GM21717 (cell line): ENCODE measurements at regions not wholly inside any gene's neighbourhood (a gene's known extent, or its start where the extent isn't known, plus 50 kb on each side); places are given as distances from the start of the nearest gene placed in this dataset.
"Not testable (repeated sequence)": the region's sequence is repeated elsewhere in the genome, so short reads cannot be mapped to it uniquely, and the experiment has no call there.

Source experiments
- ATAC-seq: cut with Tn5 transposase; IDR thresholded peaks from one replicate; pipeline ENCODE4 v1.9.1; 2021; ENCODE audit warnings: mild to moderate bottlenecking, moderate library complexity; ENCODE audit not compliant: unreplicated experiment

- no peak for ATAC-seq
Measured at GRCh38 chr10:25797888-25798429, 136.1 kb upstream of the MYO3A start.

GRCh38 chr10:25804505-25804904, 129.5 kb upstream of the MYO3A start:
- ATAC-seq = no peak

DNA sequence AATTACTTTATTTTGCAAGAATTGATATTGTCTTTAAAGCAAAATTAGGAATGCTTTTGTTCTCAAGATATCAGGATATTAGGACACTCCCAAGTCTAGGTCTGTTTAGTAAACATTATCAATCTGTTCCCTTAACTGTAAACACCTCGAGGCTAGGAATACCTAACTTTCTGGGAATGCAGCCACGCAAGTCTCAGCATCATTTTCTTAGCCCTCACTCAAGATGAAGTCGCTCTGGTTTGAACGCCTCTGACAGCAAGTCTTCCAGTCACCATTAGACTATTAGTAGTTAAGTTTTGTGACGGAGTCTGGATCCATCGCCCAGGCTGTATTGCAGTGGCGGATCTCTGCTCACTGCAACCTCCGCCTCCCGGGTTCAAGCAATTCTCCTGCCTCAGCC, 128.0 kb upstream of the MYO3A start:
- no peak for ATAC-seq

DNA sequence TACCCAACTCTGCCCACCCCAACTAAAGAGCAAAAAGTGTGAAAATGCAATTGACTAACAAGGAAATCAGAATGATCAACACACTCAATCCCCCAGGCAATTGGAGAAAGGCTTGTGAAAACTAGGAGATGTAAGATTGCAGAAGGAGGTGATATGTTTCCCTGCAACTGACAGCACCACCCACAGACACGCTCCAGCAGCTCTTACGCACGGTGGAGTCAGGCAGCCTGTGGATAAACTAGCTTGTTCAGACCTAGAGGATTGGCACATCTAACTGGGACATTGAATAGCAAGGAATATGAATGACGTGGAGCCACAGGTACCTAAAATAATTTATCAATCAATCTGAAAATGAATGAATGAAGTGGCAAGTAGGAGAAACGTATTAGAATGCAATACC, 125.7 kb upstream of the MYO3A start:
- ATAC-seq = no peak

- ATAC-seq = no peak
Measured at GRCh38 chr10:25811052-25811685, 122.9 kb upstream of the MYO3A start.

DNA sequence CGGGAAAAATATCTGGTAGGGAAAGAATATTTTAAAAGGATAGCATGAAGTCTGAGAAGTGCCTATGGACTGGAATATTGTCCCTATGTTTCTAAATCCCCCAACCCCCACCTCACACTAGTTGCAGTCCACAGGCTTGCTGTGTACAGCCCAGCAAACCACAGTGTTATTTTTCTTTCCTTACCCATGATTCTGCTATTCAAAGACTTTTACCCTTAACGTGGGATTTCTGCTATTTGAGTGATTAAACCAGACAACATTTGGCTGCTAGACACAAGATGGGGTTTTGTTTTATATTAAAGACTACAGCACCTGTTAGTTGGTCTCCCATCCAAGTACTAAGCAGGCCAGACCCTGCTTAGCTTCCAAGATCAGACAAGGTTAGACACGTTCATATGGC, 120.5 kb upstream of the MYO3A start:
- no peak for ATAC-seq

DNA sequence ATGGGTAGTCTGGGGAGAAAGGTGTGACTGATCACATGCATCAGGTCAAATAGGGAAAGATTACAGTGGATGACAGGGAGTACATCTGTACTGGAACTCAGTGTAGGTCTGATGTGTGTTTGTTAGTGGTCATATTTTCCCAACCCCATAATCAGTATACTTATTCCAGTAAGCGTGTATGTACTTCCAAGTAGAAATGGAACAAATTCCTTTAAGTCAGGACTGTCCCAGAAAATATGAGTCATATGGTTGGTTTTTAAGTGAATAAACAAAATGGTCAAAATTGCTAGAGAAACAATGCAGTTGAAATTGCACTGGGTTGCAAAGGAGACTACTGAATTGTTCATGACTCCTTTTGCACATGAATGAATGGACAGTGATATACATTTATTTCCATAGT, 118.8 kb upstream of the MYO3A start:
- ATAC-seq = no peak

GRCh38 chr10:25815999-25816768, 117.8 kb upstream of the MYO3A start:
- no peak for ATAC-seq

DNA sequence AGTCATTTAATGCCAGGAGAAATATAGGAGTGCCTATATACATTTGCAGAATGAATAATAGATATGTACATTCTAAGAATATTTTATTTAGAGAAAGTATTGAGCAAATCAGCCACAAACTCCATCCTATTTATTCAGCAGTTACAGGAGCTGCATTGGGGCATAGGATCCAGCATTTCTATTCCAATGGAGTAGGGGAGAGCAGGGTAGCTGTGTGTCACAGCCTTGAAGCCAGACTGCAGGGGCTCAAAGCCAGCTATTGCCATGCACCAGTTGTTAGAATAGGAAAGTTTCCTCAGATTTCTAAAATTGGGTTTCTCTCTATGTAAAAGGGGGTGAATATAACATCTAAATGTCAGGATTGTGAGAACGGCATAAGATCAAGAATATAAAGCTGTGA, 116.8 kb upstream of the MYO3A start:
- no peak for ATAC-seq

GRCh38 chr10:25818751-25819150, 115.3 kb upstream of the MYO3A start:
- ATAC-seq = no peak

DNA sequence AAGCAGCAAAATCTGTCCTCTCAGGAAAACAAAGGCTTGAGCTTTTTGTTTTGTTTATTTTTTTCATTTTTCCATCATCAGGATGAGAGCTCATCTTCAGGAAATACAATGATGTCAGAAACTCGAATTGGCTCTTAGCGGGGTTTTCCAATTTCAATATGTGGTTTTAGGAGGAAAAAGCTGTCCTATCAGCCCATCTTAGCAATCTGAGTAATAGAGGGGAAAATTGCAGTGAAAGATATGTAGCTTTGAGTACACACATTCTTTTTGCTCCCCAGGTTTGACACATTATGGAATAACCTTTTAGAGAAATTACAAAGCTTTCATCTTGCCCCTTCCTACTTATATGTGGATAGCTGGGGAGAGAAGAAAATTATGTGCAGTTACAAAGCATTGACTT, 113.6 kb upstream of the MYO3A start:
- ATAC-seq = no peak

GRCh38 chr10:25820874-25821273, 113.2 kb upstream of the MYO3A start:
- no peak for ATAC-seq

GRCh38 chr10:25824050-25824449, 110.0 kb upstream of the MYO3A start:
- ATAC-seq = no peak

DNA sequence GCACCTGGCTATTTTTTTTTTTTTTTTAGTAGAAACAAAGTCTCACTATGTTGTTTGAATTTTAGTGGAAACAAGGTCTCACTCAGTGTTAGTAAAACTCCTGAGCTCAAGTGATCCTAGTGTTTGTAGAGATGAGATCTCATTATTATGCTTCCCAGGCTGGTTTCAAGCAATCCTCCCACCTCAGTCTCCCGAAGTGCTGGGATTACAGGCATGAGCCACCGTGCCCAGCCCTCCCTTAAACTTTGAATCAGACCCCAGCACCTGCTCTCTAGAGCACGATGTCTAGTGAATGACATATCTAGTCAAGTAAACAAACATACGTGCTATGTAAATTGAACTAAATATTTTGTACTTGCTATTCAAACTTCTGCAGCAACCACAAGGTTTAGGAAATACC, 105.6 kb upstream of the MYO3A start:
- no peak for ATAC-seq

DNA sequence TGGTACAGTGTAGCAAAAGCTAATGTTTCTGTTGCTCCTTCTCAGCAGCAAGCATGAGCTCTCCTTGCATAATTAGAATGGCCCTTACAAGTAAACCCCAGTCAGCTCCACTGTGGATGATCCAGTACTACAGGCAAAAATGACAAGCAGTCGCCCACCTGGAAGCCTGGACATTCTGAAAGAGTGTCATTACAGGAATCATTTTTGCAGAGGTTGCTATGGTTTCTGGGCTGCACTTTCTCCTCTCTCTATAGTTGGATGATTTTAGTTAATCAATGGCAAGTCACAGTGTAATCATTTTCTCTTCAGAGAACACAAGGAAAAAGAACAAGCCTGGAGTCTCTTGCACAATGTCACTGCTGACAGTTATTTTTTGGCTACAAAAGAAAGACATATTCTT, 102.9 kb upstream of the MYO3A start:
- no peak for ATAC-seq

GRCh38 chr10:25839683-25840082, 94.3 kb upstream of the MYO3A start:
- ATAC-seq = no peak

DNA sequence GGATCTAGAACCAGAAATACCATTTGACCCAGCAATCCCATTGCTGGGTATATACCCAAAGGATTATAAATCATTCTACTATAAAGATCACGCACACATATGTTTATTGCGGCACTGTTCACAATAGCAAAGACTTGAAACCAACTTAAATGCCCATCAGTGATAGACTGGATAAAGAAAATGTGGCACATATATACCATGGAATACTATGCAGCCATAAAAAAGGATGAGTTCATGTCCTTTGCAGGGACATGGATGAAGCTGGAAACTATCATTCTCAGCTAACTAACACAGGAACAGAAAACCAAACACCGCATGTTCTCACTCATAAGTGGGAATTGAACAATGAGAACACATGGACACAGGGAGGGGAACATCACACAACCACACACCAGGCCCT, 93.2 kb upstream of the MYO3A start:
- not testable (repeated sequence) for ATAC-seq

DNA sequence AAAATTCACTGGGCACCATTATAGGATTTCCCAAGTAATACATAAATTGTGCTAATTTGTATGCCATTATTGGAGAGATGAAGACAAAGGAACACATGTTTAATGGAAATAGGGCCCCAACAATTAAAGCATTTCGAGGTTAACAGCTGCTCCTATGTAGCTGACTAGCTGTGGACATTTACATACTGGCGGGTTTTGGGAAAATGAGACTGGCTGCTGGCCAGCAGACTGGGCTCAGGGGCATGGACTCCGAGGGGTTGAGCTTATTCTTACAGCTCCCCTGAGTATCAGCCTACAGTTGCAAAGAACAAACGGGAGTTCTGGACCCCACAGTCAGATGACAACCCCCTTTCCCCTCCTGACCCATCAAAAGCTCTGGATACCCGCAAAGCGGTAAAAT, 91.9 kb upstream of the MYO3A start:
- no peak for ATAC-seq

DNA sequence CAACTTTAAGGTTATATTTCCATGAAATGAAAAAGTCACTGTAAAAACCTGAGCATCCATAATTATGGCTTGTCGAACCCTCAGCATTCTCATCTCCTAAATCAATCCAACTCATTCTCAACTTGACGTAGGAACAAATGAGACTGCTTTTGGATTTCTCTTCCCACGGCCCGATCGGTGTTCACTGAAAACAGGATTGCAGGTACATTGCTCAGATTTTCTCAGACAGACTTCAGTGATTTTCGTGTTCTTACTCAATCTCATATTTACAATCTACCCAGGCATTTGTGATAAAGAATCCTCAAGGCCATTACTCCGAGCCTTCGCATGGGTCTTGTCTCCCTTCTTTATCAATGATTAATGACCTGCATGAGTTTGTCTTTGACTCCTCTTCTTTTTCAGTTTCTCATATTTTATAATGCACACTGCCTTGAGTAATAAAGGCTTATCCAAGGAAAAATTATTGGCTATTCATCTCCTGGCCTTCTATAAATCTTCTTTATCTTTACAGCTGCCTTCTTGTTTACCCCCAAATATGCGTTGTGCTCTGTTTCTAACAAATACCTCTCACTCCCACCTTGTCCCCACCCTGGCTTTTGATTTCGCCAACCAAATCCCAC, 90.4 kb upstream of the MYO3A start:
- ATAC-seq = no peak

GRCh38 chr10:25844716-25845115, 89.3 kb upstream of the MYO3A start:
- ATAC-seq = not testable (repeated sequence)

DNA sequence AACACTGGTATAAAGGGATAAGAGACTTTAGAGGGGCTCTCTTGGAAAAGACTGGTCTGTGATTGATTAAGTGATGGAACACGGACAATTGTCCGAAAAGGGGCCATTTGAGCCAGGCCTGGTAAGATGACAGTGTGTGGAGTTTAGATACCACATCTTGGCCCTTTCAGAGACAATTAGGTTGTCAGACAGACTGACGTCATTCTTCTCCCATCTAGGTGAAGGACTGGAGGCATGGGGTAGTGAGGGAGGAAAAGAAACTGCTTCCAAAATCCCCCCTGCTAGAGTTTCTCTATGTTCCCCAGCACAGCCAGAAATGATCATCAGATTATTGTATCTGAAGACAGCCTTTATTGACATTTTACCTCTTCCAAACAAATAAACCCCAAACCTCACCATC, 84.8 kb upstream of the MYO3A start:
- no peak for ATAC-seq

DNA sequence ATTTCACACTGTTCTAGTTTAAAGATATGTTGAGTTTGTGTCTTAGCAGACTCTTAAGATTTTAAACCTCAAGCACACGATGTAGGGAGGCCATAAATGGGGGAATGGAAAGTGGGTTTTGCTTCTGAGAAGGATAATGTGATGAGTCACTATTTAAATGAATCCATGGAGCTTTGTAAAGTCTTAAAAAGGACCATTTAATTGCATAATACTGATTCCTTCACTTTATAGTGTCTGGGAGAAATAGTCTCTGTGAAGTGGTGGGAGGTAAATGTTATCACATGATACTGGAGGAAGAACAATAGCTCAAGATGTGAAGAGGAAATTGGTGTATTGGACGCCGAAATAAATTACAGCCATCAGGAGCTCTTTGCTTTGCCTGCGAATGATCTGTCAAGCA, 84.0 kb upstream of the MYO3A start:
- ATAC-seq = no peak
